H1 (cell line): ENCODE measurements at regions not wholly inside any gene's neighbourhood (a gene's known extent, or its start where the extent isn't known, plus 50 kb on each side); places are given as distances from the start of the nearest gene placed in this dataset.

Experiments
- CTCF ChIA-PET: fragments of 300-600 bp; sonication (Branson Sonifier 250); formaldehyde crosslinking; loops from one replicate; lab custom pipeline; 2021; ENCODE audit not compliant: partially characterized antibody; lab: Charles Lee
- POLR2A ChIA-PET: fragments of 300-600 bp; sonication (Branson Sonifier 250); formaldehyde crosslinking; loops from one replicate; lab custom pipeline; 2021; ENCODE audit warnings: inconsistent platforms; ENCODE audit not compliant: partially characterized antibody; lab: Charles Lee
- DNase-seq, 2 experiments: peaks; one replicate each; pipeline versions ENCODE4 v3.0.0 to v3.0.0-alpha.2; 2010 to 2022; ENCODE audit warnings: low spot score in 2 of 2, low read depth in 1 of 2, mixed read lengths in 1 of 2
- FAIRE-seq: peaks from 2 replicates; lab custom pipeline; 2011; peaks lifted over from hg19 to GRCh38; lab: Jason Lieb, UNC
- H2AFZ ChIP-seq: 2 replicates; pipeline ENCODE4 v1.8.1; 2012; ENCODE audit warnings: low read length, inconsistent platforms
- H2AK5ac ChIP-seq: 2 replicates; pipeline ENCODE4 v1.6.1; 2013; ENCODE audit warnings: low read depth, low read length
- H2BK120ac ChIP-seq: replicated peaks from 2 replicates; pipeline ENCODE3; 2013; ENCODE audit warnings: low read depth, low read length, inconsistent platforms
- H2BK12ac ChIP-seq: 2 replicates; pipeline ENCODE4 v1.6.1; 2013; ENCODE audit warnings: low read depth, low read length
- H2BK15ac ChIP-seq: 2 replicates; pipeline ENCODE4 v1.6.1; 2013; ENCODE audit warnings: low read length
- H2BK20ac ChIP-seq: 2 replicates; pipeline ENCODE4 v1.6.1; 2013; ENCODE audit warnings: low read length
- H2BK5ac ChIP-seq: 2 replicates; pipeline ENCODE4 v1.6.1; 2013; ENCODE audit warnings: low read depth, low read length
- H3K14ac ChIP-seq: 2 replicates; pipeline ENCODE4 v1.6.1; 2013; ENCODE audit warnings: inconsistent platforms; ENCODE audit not compliant: insufficient read length
- H3K18ac ChIP-seq: 2 replicates; pipeline ENCODE4 v1.6.1; 2013; ENCODE audit warnings: low read length; ENCODE audit errors: extremely low read depth
- H3K23ac ChIP-seq: 2 replicates; pipeline ENCODE4 v1.6.1; 2013; ENCODE audit warnings: inconsistent platforms; ENCODE audit not compliant: insufficient read length
- H3K23me2 ChIP-seq: 2 replicates; pipeline ENCODE4 v1.6.1; 2013; ENCODE audit warnings: low read depth, low read length
- H3K27ac ChIP-seq: 2 replicates; pipeline ENCODE4 v1.6.1; 2011; ENCODE audit warnings: low read depth, low read length, inconsistent platforms
- H3K27me3 ChIP-seq, 4 experiments: replicated peaks in 1 of 4; 1 replicate in 1 of 4; 2 replicates in 3 of 4; pipeline versions ENCODE4 v1.6.1 to v1.8.1; 2011 to 2013; ENCODE audit warnings: low read length in 3 of 4, mild to moderate bottlenecking in 3 of 4, inconsistent platforms in 2 of 4, mixed read lengths in 2 of 4, moderate library complexity in 1 of 4; ENCODE audit not compliant: control insufficient read depth in 3 of 4, insufficient read depth in 3 of 4; ENCODE audit errors: extremely low read depth in 1 of 4
- H3K36me3 ChIP-seq, 4 experiments: 2 replicates each; pipeline versions ENCODE4 v1.6.1 to v1.8.1; 2011 to 2013; ENCODE audit warnings: mild to moderate bottlenecking in 4 of 4, low read length in 3 of 4, moderate library complexity in 2 of 4, control low read depth in 1 of 4, inconsistent platforms in 1 of 4; ENCODE audit not compliant: insufficient read depth in 4 of 4, control insufficient read depth in 2 of 4
- H3K4ac ChIP-seq: replicated peaks from 2 replicates; pipeline ENCODE3; 2013; ENCODE audit warnings: low read length, low read depth, mixed read lengths, inconsistent platforms; ENCODE audit not compliant: insufficient read length
- H3K4me1 ChIP-seq, 4 experiments: replicated peaks in 1 of 4; 1 replicate in 1 of 4; 2 replicates in 3 of 4; pipeline versions ENCODE4 v1.6.1 to v1.8.1; 2011 to 2013; ENCODE audit warnings: low read length in 3 of 4, inconsistent platforms in 2 of 4, mixed read lengths in 1 of 4; ENCODE audit not compliant: insufficient read depth in 4 of 4, control insufficient read depth in 3 of 4
- H3K4me2 ChIP-seq, 2 experiments: 2 replicates each; pipeline versions ENCODE4 v1.6.1 to v1.8.1; 2011 to 2013; ENCODE audit warnings: low read depth in 2 of 2, low read length in 2 of 2, control low read depth in 1 of 2, inconsistent platforms in 1 of 2, mild to moderate bottlenecking in 1 of 2; ENCODE audit not compliant: insufficient read depth in 1 of 2
- H3K4me3 ChIP-seq, 4 experiments: fragments of 200-600, 300-600 bp in 1 of 4; sonication (generic), shearing (Covaris generic), sonication (Bioruptor Twin) in 1 of 4; 2 replicates each; pipeline versions ENCODE4 v1.5.1 to v1.8.1; 2011 to 2016; ENCODE audit warnings: low read length in 4 of 4, low read depth in 3 of 4, control low read depth in 2 of 4, inconsistent platforms in 2 of 4, mild to moderate bottlenecking in 2 of 4, mixed read lengths in 1 of 4, moderate library complexity in 1 of 4; ENCODE audit not compliant: insufficient read depth in 2 of 4; ENCODE audit errors: extremely low read depth in 1 of 4
- H3K56ac ChIP-seq: replicated peaks from 2 replicates; pipeline ENCODE3; 2013; ENCODE audit warnings: low read depth, mild to moderate bottlenecking, mixed read lengths, low read length, inconsistent platforms; ENCODE audit not compliant: insufficient read length
- H3K79me1 ChIP-seq: 2 replicates; pipeline ENCODE4 v1.6.1; 2013; ENCODE audit warnings: low read depth, low read length, control low read depth
- H3K79me2 ChIP-seq, 2 experiments: 2 replicates each; pipeline versions ENCODE4 v1.6.1 to v1.8.1; 2012 to 2013; ENCODE audit warnings: low read length in 2 of 2, mild to moderate bottlenecking in 2 of 2, inconsistent platforms in 1 of 2; ENCODE audit not compliant: insufficient read depth in 2 of 2, control insufficient read depth in 1 of 2
- H3K9ac ChIP-seq, 4 experiments: replicated peaks in 1 of 4; 1 replicate in 1 of 4; 2 replicates in 3 of 4; pipeline versions ENCODE4 v1.6.1 to v1.8.1; 2011 to 2013; ENCODE audit warnings: low read depth in 3 of 4, low read length in 3 of 4, control low read depth in 2 of 4, mild to moderate bottlenecking in 2 of 4, moderate library complexity in 2 of 4, inconsistent platforms in 1 of 4; ENCODE audit errors: extremely low read depth in 1 of 4
- H3K9me3 ChIP-seq, 2 experiments: 2 replicates each; pipeline versions ENCODE4 v1.6.1 to v1.8.1; 2012 to 2013; ENCODE audit warnings: mild to moderate bottlenecking in 2 of 2, moderate library complexity in 2 of 2, control low read depth in 1 of 2, inconsistent platforms in 1 of 2, low read depth in 1 of 2, low read length in 1 of 2, mixed read lengths in 1 of 2; ENCODE audit not compliant: insufficient read depth in 2 of 2
- H4K20me1 ChIP-seq, 2 experiments: replicated peaks in 1 of 2; 2 replicates each; pipeline versions ENCODE3 to v1.8.1; 2011 to 2013; ENCODE audit warnings: inconsistent platforms in 2 of 2, low read length in 2 of 2, mild to moderate bottlenecking in 1 of 2; ENCODE audit not compliant: insufficient read depth in 2 of 2, control insufficient read depth in 1 of 2
- H4K5ac ChIP-seq: 2 replicates; pipeline ENCODE4 v1.6.1; 2013; ENCODE audit warnings: low read length, low read depth, mixed read lengths, inconsistent platforms; ENCODE audit not compliant: insufficient read length
- H4K8ac ChIP-seq: 2 replicates; pipeline ENCODE4 v1.8.0; 2013; ENCODE audit warnings: mild to moderate bottlenecking, moderate library complexity, low read length, inconsistent platforms; ENCODE audit not compliant: insufficient read depth; ENCODE audit errors: extremely low read depth
- H4K91ac ChIP-seq: replicated peaks from 2 replicates; pipeline ENCODE3; 2013; ENCODE audit warnings: low read length, mixed read lengths, inconsistent platforms; ENCODE audit not compliant: insufficient read length
- CBX5 ChIP-seq: fragments of 300-800, 300-1000 bp; sonication (generic); IDR thresholded peaks from 2 replicates; pipeline ENCODE4 v1.7.1; 2016; ENCODE audit warnings: antibody characterized with exemption, low read length, low read depth
- CHD2 ChIP-seq: IDR thresholded peaks from 2 replicates; pipeline ENCODE4 v1.6.1; 2012; ENCODE audit warnings: low read length, improper control_type of control experiment
- GABPA ChIP-seq: IDR thresholded peaks from 2 replicates; pipeline ENCODE4 v1.6.1; 2011; ENCODE audit warnings: mild to moderate bottlenecking, low read length, moderate library complexity, borderline replicate concordance; ENCODE audit not compliant: insufficient read depth
- HDAC2 ChIP-seq, 2 experiments: fragments of 300-600 bp in 1 of 2; sonication (generic) in 1 of 2; IDR thresholded peaks; 2 replicates each; pipeline ENCODE4 v1.6.1; 2011 to 2012; ENCODE audit warnings: low read depth in 2 of 2, low read length in 2 of 2, mild to moderate bottlenecking in 2 of 2, moderate library complexity in 2 of 2, borderline replicate concordance in 1 of 2, inconsistent platforms in 1 of 2
- SIRT6 ChIP-seq: IDR thresholded peaks from one replicate; pipeline ENCODE4 v1.7.1; 2012; ENCODE audit warnings: low read length, inconsistent platforms
- SUZ12 ChIP-seq: fragments of 200-600 bp; sonication (generic); IDR thresholded peaks from 2 replicates; pipeline ENCODE4 v1.6.1; 2012; ENCODE audit warnings: mild to moderate bottlenecking, inconsistent platforms, low read length, moderate library complexity, mixed read lengths
- WGBS, 2 experiments: shearing (Covaris generic) in 1 of 2; methylation state at CpG; one replicate each; pipeline versions ENCODE4 v1.1.6 to v1.1.7; 2013 to 2015; ENCODE audit warnings: low lambda C conversion rate in 2 of 2, mixed read lengths in 2 of 2, inconsistent platforms in 1 of 2, low coverage in 1 of 2, missing lambda C conversion rate in 1 of 2; ENCODE audit not compliant: insufficient replicate concordance in 2 of 2, insufficient coverage in 1 of 2, insufficient read length in 1 of 2; ENCODE audit errors: extremely low coverage in 1 of 2, missing lambda C conversion rate in 1 of 2; 5-methylcytosine and 5-hydroxymethylcytosine counted together

DNA sequence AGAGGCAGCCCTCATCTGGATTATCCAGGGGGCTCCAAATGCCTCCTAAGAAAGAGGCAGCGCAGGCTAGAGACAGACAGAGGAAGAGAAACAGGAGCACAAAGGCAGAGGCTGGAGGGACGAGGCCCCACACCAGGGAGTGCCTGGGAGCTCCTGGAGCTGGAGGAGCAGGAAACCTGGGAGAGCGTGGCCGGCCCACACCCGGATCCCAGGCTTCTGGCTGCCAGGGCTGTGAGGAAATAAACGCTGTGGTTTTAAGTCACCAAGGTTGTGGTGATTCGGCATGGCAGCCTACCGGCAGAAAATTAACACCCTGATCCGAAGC lies 165.5 kb downstream of the OLFM1 start:
- Histone ChIP-seq H3K79me2 (no peaks in the 10 kb centered on the region), H2BK5ac (peak overlapping the region; percentile 47), H2BK15ac (no peak overlapping the region), H4K8ac (0 out of 2 replicates have a peak overlapping the region, but pooled peaks have one; percentile 39), H4K91ac (peak overlapping the region; percentile 56), H3K9ac (no peak overlapping the region), H2BK120ac (no peak overlapping the region), H3K4me2 (no peak overlapping the region; a peak in 1 of 4 replicates), H3K79me1 (no peaks in the 10 kb centered on the region), H3K27me3 (peaks cover 0 to 8% (median 0%) of the 10 kb centered on the region in 4 experiments; a peak in 3 of 7 replicates), H3K36me3 (no peaks in the 10 kb centered on the region), H4K20me1 (no peaks in the 10 kb centered on the region), H3K4me3 (no peak overlapping the region), H2AK5ac (0 out of 2 replicates have a peak overlapping the region, but pooled peaks have one; percentile 39), H3K23me2 (no peaks in the 10 kb centered on the region), H3K14ac (no peak overlapping the region), H3K9me3 (no peaks in the 10 kb centered on the region), H3K27ac (no peak overlapping the region), H3K56ac (no peak overlapping the region), H3K23ac (no peak overlapping the region), H3K4me1 (peaks cover 4 to 20% (median 17%) of the 10 kb centered on the region in 4 experiments), H2BK12ac (peak overlapping the region; percentile 52; the same call in 1 of the 2 replicates), H3K4ac (no peak overlapping the region), H3K18ac (peak overlapping the region; percentile 9), H4K5ac (no peak overlapping the region), H2BK20ac (peak overlapping the region; percentile 24; the same call in 1 of the 2 replicates), H2AFZ (no peak overlapping the region)
- FAIRE-seq, result no peak
- no peak for DNase-seq
- POLR2A ChIA-PET, result no interaction called here
- 73% methylated on average over 9 of the region's 9 CpGs; no CpG with 5 or more reads in 1 of the 2 experiments for WGBS, 2 experiments
- CTCF ChIA-PET, result interaction anchor here (1.1 to 1.8 kb wide), 5 partner anchors 9 to 495 kb away, joined by 3 to 6 read pairs (median 5); no protein-coding TSS in a partner anchor
- TF ChIP-seq GABPA (no peak), SUZ12 (no peak), SIRT6 (no peak), HDAC2 (IDR thresholded peaks at IDR 0.05; ENCODE audit: borderline replicate concordance in 1 of 2, low read depth in 2 of 2, low read length in 2 of 2) (no peak), CHD2 (no peak), CBX5 (no peak)
